ENCODE measurements at regions not wholly inside any gene's neighbourhood (a gene's known extent, or its start where the extent isn't known, plus 50 kb on each side); places are given as distances from the start of the nearest gene placed in this dataset.

- H3K9ac ChIP-seq (ENCODE audit: control insufficient read depth, insufficient read depth, low read length): no peak overlapping the region
- H3K9me3 ChIP-seq (replicated peaks; ENCODE audit: control insufficient read depth, insufficient read depth, low read length): no peaks in the 10 kb centered on the region; the same call in 2 of the 3 replicates
- H4K20me1 ChIP-seq (ENCODE audit: control insufficient read depth, insufficient read depth): no peaks in the 10 kb centered on the region
- no peak for TF ChIP-seq SREBF1 (IDR thresholded peaks at IDR 0.05; ENCODE audit: low read length)
- no peak for TF ChIP-seq NFIC (IDR thresholded peaks at IDR 0.05; ENCODE audit: low read depth, low read length)
- no peak for TF ChIP-seq KLF5 (IDR thresholded peaks at IDR 0.05; ENCODE audit: partially characterized antibody)
- TF ChIP-seq SUZ12 (IDR thresholded peaks at IDR 0.05; ENCODE audit: unreplicated experiment): no peak
- no peak for TF ChIP-seq SPI1 (IDR thresholded peaks at IDR 0.05; ENCODE audit: borderline replicate concordance, insufficient read depth, low read depth, low read length)
- TF ChIP-seq PML (IDR thresholded peaks at IDR 0.05; ENCODE audit: low read length): no peak
- no peak for TF ChIP-seq SRF (IDR thresholded peaks at IDR 0.05; ENCODE audit: low read depth in 2 of 2, low read length in 2 of 2)
- intact Hi-C loops (cut with micrococcal nuclease; ENCODE audit: unreplicated experiment): no loop called here
- ChIA-PET CTCF (no interaction called here), RAD21 (ENCODE audit: unreplicated experiment) (no interaction called here), SMC1A (ENCODE audit: uncharacterized antibody, unreplicated experiment) (no interaction called here), POLR2A (no interaction called here)
- no peak for ATAC-seq
- no peaks in the 10 kb centered on the region for H3K27me3 ChIP-seq (replicated peaks in 1 of 2; ENCODE audit: control insufficient read depth in 2 of 2, insufficient read depth in 2 of 2, low read length in 1 of 2)
- WGBS (ENCODE audit: insufficient coverage, insufficient replicate concordance, low lambda C conversion rate, missing lambda C conversion rate): 48% methylated on average over 4 of the region's 4 CpGs
- no peak overlapping the region for H3K4me2 ChIP-seq (ENCODE audit: control insufficient read depth, insufficient read depth)
- no peaks in the 10 kb centered on the region for H3K79me2 ChIP-seq (ENCODE audit: control insufficient read depth, insufficient read depth, low read length)
- no TSS peak for BruUV-seq (replicated peaks)
- in situ Hi-C loops (cut with MboI): no loop called here
- no peak for FAIRE-seq
- no peaks in the 10 kb centered on the region for H3K36me3 ChIP-seq (ENCODE audit: control insufficient read depth in 2 of 2, insufficient read depth in 2 of 2, low read length in 1 of 2)
- H3K4me3 ChIP-seq: no peak overlapping the region
- DNase-seq (ENCODE audit: low read depth, low spot score): no peak
- no peak overlapping the region for H2AFZ ChIP-seq (ENCODE audit: control insufficient read depth, low read depth, low read length)
- no peak overlapping the region for H3K27ac ChIP-seq (ENCODE audit: control insufficient read depth, insufficient read depth)
- no peaks in the 10 kb centered on the region for H3K4me1 ChIP-seq (ENCODE audit: control insufficient read depth, insufficient read depth, low read length)
Measured at GRCh38 chr3:28674212-28674611, 325.6 kb upstream of the AZI2 start.

DNA sequence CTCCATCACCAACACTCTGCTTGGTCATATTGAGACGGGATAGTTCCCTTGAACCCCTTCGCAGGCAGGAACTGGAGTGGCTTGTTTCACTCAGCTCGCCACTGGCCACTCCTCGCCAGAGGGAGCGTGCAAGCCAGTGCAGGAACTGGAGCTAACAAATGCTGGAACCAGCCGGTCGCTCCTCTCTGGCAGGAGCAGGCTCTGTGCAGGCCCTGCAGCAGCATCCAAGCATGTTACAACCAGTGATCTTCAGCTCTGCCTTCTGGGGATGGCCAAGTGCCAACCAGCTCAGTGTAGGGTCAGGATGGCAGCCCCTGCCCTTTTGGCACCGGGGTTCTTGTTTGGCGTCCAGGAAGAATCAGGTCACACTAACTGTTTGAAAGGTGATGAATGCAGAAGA, 329.0 kb upstream of the AZI2 start:
- H3K4me1 ChIP-seq (ENCODE audit: control insufficient read depth, insufficient read depth, low read length): no peaks in the 10 kb centered on the region
- POLR2A ChIA-PET: no interaction called here
- no TSS peak for BruUV-seq (replicated peaks)
- TF ChIP-seq MEF2B (IDR thresholded peaks at IDR 0.05; ENCODE audit: partially characterized antibody, poor library complexity, severe bottlenecking) (no peak), ZNF274 (IDR thresholded peaks at IDR 0.05; ENCODE audit: insufficient read depth, insufficient read length) (no peak), CBX3 (IDR thresholded peaks at IDR 0.05; ENCODE audit: borderline replicate concordance, low read depth) (no peak), SIX5 (IDR thresholded peaks at IDR 0.05; ENCODE audit: low read depth, low read length, severe bottlenecking) (no peak), CHD1 (IDR thresholded peaks at IDR 0.05; ENCODE audit: low read depth, low read length) (no peak), ZSCAN29 (IDR thresholded peaks at IDR 0.05) (no peak), MYB (IDR thresholded peaks at IDR 0.05; ENCODE audit: borderline replicate concordance, low read depth, low read length) (no peak)
- TF ChIP-seq, protein P1, sequence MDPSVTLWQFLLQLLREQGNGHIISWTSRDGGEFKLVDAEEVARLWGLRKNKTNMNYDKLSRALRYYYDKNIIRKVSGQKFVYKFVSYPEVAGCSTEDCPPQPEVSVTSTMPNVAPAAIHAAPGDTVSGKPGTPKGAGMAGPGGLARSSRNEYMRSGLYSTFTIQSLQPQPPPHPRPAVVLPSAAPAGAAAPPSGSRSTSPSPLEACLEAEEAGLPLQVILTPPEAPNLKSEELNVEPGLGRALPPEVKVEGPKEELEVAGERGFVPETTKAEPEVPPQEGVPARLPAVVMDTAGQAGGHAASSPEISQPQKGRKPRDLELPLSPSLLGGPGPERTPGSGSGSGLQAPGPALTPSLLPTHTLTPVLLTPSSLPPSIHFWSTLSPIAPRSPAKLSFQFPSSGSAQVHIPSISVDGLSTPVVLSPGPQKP (IDR thresholded peaks at IDR 0.05; ENCODE audit: low read depth, low read length): no peak
- TF ChIP-seq, protein P2, sequence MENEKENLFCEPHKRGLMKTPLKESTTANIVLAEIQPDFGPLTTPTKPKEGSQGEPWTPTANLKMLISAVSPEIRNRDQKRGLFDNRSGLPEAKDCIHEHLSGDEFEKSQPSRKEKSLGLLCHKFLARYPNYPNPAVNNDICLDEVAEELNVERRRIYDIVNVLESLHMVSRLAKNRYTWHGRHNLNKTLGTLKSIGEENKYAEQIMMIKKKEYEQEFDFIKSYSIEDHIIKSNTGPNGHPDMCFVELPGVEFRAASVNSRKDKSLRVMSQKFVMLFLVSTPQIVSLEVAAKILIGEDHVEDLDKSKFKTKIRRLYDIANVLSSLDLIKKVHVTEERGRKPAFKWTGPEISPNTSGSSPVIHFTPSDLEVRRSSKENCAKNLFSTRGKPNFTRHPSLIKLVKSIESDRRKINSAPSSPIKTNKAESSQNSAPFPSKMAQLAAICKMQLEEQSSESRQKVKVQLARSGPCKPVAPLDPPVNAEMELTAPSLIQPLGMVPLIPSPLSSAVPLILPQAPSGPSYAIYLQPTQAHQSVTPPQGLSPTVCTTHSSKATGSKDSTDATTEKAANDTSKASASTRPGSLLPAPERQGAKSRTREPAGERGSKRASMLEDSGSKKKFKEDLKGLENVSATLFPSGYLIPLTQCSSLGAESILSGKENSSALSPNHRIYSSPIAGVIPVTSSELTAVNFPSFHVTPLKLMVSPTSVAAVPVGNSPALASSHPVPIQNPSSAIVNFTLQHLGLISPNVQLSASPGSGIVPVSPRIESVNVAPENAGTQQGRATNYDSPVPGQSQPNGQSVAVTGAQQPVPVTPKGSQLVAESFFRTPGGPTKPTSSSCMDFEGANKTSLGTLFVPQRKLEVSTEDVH (IDR thresholded peaks at IDR 0.05; ENCODE audit: low read depth, partially characterized antibody): no peak

More for the DNA sequence above, 329.0 kb upstream of the AZI2 start:
- DNase-seq (ENCODE audit: low read depth, low spot score) (no peak), FAIRE-seq (no peak), ATAC-seq (no peak)
- Histone ChIP-seq H3K4me3 (no peak overlapping the region), H3K9me3 (replicated peaks; ENCODE audit: control insufficient read depth, insufficient read depth, low read length) (no peaks in the 10 kb centered on the region; the same call in 2 of the 3 replicates), H3K36me3 (ENCODE audit: control insufficient read depth in 2 of 2, insufficient read depth in 2 of 2, low read length in 1 of 2) (no peaks in the 10 kb centered on the region), H3K9ac (ENCODE audit: control insufficient read depth, insufficient read depth, low read length) (no peak overlapping the region), H3K27me3 (replicated peaks in 1 of 2; ENCODE audit: control insufficient read depth in 2 of 2, insufficient read depth in 2 of 2, low read length in 1 of 2) (no peaks in the 10 kb centered on the region), H4K20me1 (ENCODE audit: control insufficient read depth, insufficient read depth) (no peaks in the 10 kb centered on the region), H3K27ac (ENCODE audit: control insufficient read depth, insufficient read depth) (no peak overlapping the region), H2AFZ (ENCODE audit: control insufficient read depth, low read depth, low read length) (no peak overlapping the region), H3K4me2 (ENCODE audit: control insufficient read depth, insufficient read depth) (no peak overlapping the region), H3K79me2 (ENCODE audit: control insufficient read depth, insufficient read depth, low read length) (no peaks in the 10 kb centered on the region)
- intact Hi-C loops (cut with micrococcal nuclease; ENCODE audit: unreplicated experiment) (no loop called here), in situ Hi-C loops (cut with MboI) (no loop called here)
- ChIA-PET RAD21 (ENCODE audit: unreplicated experiment) (no interaction called here), CTCF (no interaction called here), SMC1A (ENCODE audit: uncharacterized antibody, unreplicated experiment) (interaction anchor here (0.5 to 0.7 kb wide), 2 partner anchors 10 to 12 kb away, joined by 3 to 4 read pairs; no protein-coding TSS in a partner anchor)
- 27% methylated on average over 9 of the region's 9 CpGs for WGBS (ENCODE audit: insufficient coverage, insufficient replicate concordance, low lambda C conversion rate, missing lambda C conversion rate)

Measured in GM12878 (cell line).